OCI-LY3 (cell line): ENCODE measurements at regions not wholly inside any gene's neighbourhood (a gene's known extent, or its start where the extent isn't known, plus 50 kb on each side); places are given as distances from the start of the nearest gene placed in this dataset.

Experiments
- EZH2phosphoT487 ChIP-seq: fragments of 200-600 bp; shearing (Covaris generic); IDR thresholded peaks from 2 replicates; pipeline ENCODE4 v1.6.1; 2018; ENCODE audit warnings: antibody characterized with exemption, mixed run types, low read depth
- TF ChIP-seq, protein P1 (sequence below): fragments of 200-600, 300-600 bp; sonication (generic); IDR thresholded peaks from 2 replicates; pipeline ENCODE4 v1.5.1; 2014; ENCODE audit warnings: antibody characterized with exemption, low read length, low read depth

DNA sequence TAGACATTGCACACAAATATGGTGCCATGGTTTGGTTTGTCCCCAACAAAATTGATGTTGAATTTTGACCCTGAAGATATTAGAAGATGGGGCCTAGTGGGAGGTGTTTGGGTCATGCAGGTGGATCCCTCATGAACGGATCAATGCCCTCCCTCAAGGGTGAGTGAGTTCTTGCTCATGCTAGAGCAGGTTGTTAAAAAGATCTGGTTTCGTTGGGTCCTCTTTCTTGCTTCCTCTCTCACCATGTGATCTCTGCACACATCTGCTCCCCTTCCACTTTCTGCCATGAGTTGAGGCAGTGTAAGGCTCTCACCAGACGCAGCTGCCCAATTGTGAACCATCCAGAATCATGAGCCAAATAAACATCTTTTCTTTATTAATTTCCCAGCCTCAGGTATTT lies 87.8 kb upstream of the MDFIC2 start:
- TF ChIP-seq, protein P1, sequence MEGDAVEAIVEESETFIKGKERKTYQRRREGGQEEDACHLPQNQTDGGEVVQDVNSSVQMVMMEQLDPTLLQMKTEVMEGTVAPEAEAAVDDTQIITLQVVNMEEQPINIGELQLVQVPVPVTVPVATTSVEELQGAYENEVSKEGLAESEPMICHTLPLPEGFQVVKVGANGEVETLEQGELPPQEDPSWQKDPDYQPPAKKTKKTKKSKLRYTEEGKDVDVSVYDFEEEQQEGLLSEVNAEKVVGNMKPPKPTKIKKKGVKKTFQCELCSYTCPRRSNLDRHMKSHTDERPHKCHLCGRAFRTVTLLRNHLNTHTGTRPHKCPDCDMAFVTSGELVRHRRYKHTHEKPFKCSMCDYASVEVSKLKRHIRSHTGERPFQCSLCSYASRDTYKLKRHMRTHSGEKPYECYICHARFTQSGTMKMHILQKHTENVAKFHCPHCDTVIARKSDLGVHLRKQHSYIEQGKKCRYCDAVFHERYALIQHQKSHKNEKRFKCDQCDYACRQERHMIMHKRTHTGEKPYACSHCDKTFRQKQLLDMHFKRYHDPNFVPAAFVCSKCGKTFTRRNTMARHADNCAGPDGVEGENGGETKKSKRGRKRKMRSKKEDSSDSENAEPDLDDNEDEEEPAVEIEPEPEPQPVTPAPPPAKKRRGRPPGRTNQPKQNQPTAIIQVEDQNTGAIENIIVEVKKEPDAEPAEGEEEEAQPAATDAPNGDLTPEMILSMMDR = no peak
- TF ChIP-seq EZH2phosphoT487 = no peak
